GM12892 (cell line): ENCODE measurements at regions not wholly inside any gene's neighbourhood (a gene's known extent, or its start where the extent isn't known, plus 50 kb on each side); places are given as distances from the start of the nearest gene placed in this dataset.

ENCODE experiments used
- POLR2A ChIP-seq: IDR thresholded peaks from 2 replicates; pipeline ENCODE4 v1.6.1; 2011; ENCODE audit warnings: low read depth, low read length, control low read depth
- POLR2AphosphoS5 ChIP-seq: IDR thresholded peaks from 2 replicates; pipeline ENCODE4 v1.6.1; 2011; ENCODE audit warnings: low read depth, low read length, control low read depth

DNA sequence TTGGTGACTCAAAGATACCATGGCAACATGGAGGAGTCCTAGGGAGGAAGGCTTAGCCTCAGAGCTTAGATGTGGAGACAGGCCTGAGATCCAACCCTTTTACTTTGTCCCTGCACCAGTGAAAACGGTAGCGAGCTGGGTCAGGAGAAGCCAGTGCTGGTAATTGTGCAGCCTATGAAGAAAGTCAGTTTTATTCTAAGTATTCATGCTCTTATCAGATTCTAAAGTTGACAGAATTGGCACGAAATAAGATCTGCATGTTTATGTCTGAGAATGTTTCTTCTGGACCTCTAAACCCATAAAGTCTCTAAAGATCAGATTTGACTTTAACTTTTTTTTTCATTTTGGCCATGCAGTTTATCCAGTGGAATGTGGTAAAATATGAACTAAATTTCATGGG lies 93.8 kb downstream of the SCG2 start:
- TF ChIP-seq POLR2A = no peak
- no peak for TF ChIP-seq POLR2AphosphoS5
